ENCODE measurements at regions not wholly inside any gene's neighbourhood (a gene's known extent, or its start where the extent isn't known, plus 50 kb on each side); places are given as distances from the start of the nearest gene placed in this dataset.

- Mint-ChIP-seq H3K36me3 (ENCODE audit: low read depth) (no peaks in the 10 kb centered on the region), H3K4me3 (no peak overlapping the region), H3K4me1 (no peaks in the 10 kb centered on the region), H3K27ac (no peak overlapping the region), H3K27me3 (peaks cover 5% of the 10 kb centered on the region)
- no peak for DNase-seq
- no peak for ATAC-seq
- no peaks in the 10 kb centered on the region for H3K9me3 ChIP-seq (ENCODE audit: control insufficient read depth, low read length, poor library complexity, severe bottlenecking)
Measured at GRCh38 chr5:144009116-144009515, 161.3 kb downstream of the YIPF5 start.

- no peaks in the 10 kb centered on the region for H3K9me3 ChIP-seq (ENCODE audit: control insufficient read depth, low read length, poor library complexity, severe bottlenecking)
- Mint-ChIP-seq H3K27me3 (peaks cover 5% of the 10 kb centered on the region), H3K4me3 (no peak overlapping the region), H3K36me3 (ENCODE audit: low read depth) (no peaks in the 10 kb centered on the region), H3K27ac (no peak overlapping the region), H3K4me1 (no peaks in the 10 kb centered on the region)
- DNase-seq = no peak
- no peak for ATAC-seq
Measured at GRCh38 chr5:144011388-144011787, 159.1 kb downstream of the YIPF5 start.

- Mint-ChIP-seq H3K4me3 (no peak overlapping the region), H3K4me1 (peaks cover 2% of the 10 kb centered on the region), H3K27me3 (no peaks in the 10 kb centered on the region), H3K27ac (no peak overlapping the region), H3K36me3 (ENCODE audit: low read depth) (no peaks in the 10 kb centered on the region)
- DNase-seq = no peak
- no peak for ATAC-seq
- H3K9me3 ChIP-seq (ENCODE audit: control insufficient read depth, low read length, poor library complexity, severe bottlenecking) = no peaks in the 10 kb centered on the region
Measured at GRCh38 chr5:144013816-144014215, 156.6 kb downstream of the YIPF5 start.

- ATAC-seq (no peak), DNase-seq (no peak)
- peaks cover 2% of the 10 kb centered on the region for H3K36me3 Mint-ChIP-seq (ENCODE audit: low read depth)
- no peak overlapping the region for H3K4me3 Mint-ChIP-seq
- H3K4me1 Mint-ChIP-seq = peaks cover 2% of the 10 kb centered on the region
- H3K27ac Mint-ChIP-seq = peak overlapping the region; percentile 39
- H3K9me3 ChIP-seq (ENCODE audit: control insufficient read depth, low read length, poor library complexity, severe bottlenecking) = no peaks in the 10 kb centered on the region
- H3K27me3 Mint-ChIP-seq = no peaks in the 10 kb centered on the region
Measured at GRCh38 chr5:144015961-144016360, 154.5 kb downstream of the YIPF5 start.

- H3K27me3 Mint-ChIP-seq = no peaks in the 10 kb centered on the region
- no peak for DNase-seq
- peaks cover 2% of the 10 kb centered on the region for H3K36me3 Mint-ChIP-seq (ENCODE audit: low read depth)
- H3K4me1 Mint-ChIP-seq = peaks cover 2% of the 10 kb centered on the region
- no peak overlapping the region for H3K4me3 Mint-ChIP-seq
- no peak for ATAC-seq
- no peaks in the 10 kb centered on the region for H3K9me3 ChIP-seq (ENCODE audit: control insufficient read depth, low read length, poor library complexity, severe bottlenecking)
- peak overlapping the region; percentile 39 for H3K27ac Mint-ChIP-seq
Measured at GRCh38 chr5:144017119-144017518, 153.3 kb downstream of the YIPF5 start.

- H3K36me3 Mint-ChIP-seq (ENCODE audit: low read depth) = peaks cover 2% of the 10 kb centered on the region
- no peak overlapping the region for H3K27ac Mint-ChIP-seq
- ATAC-seq = no peak
Measured at GRCh38 chr5:144017631-144018030, 152.8 kb downstream of the YIPF5 start.

GRCh38 chr5:144024090-144024489 lies 146.4 kb downstream of the YIPF5 start:
- no peaks in the 10 kb centered on the region for H3K9me3 ChIP-seq (ENCODE audit: control insufficient read depth, low read length, poor library complexity, severe bottlenecking)
- H3K4me1 Mint-ChIP-seq = no peaks in the 10 kb centered on the region
- ATAC-seq = no peak
- H3K4me3 Mint-ChIP-seq = no peak overlapping the region
- peaks cover 2% of the 10 kb centered on the region for H3K36me3 Mint-ChIP-seq (ENCODE audit: low read depth)
- DNase-seq = no peak
- H3K27me3 Mint-ChIP-seq = peaks cover 6% of the 10 kb centered on the region
- no peak overlapping the region for H3K27ac Mint-ChIP-seq

More at GRCh38 chr5:144017631-144018030, 152.8 kb downstream of the YIPF5 start:
- Mint-ChIP-seq H3K4me3 (no peak overlapping the region), H3K4me1 (peaks cover 2% of the 10 kb centered on the region), H3K27me3 (no peaks in the 10 kb centered on the region)
- no peak for DNase-seq
- H3K9me3 ChIP-seq (ENCODE audit: control insufficient read depth, low read length, poor library complexity, severe bottlenecking) = no peaks in the 10 kb centered on the region

- DNase-seq (no peak), ATAC-seq (no peak)
- Mint-ChIP-seq H3K36me3 (ENCODE audit: low read depth) (peaks cover 2% of the 10 kb centered on the region), H3K27ac (no peak overlapping the region), H3K4me3 (no peak overlapping the region), H3K4me1 (no peaks in the 10 kb centered on the region), H3K27me3 (peaks cover 6% of the 10 kb centered on the region)
- H3K9me3 ChIP-seq (ENCODE audit: control insufficient read depth, low read length, poor library complexity, severe bottlenecking) = no peaks in the 10 kb centered on the region
Measured at GRCh38 chr5:144024545-144024944, 145.9 kb downstream of the YIPF5 start.

- Mint-ChIP-seq H3K36me3 (ENCODE audit: low read depth) (no peaks in the 10 kb centered on the region), H3K27me3 (peaks cover 7% of the 10 kb centered on the region), H3K27ac (no peak overlapping the region), H3K4me1 (no peaks in the 10 kb centered on the region), H3K4me3 (no peak overlapping the region)
- DNase-seq = no peak
- ATAC-seq = no peak
- H3K9me3 ChIP-seq (ENCODE audit: control insufficient read depth, low read length, poor library complexity, severe bottlenecking) = no peaks in the 10 kb centered on the region
Measured at GRCh38 chr5:144026286-144026685, 144.2 kb downstream of the YIPF5 start.

GRCh38 chr5:144028058-144028457 lies 142.4 kb downstream of the YIPF5 start:
- ATAC-seq = no peak
- Mint-ChIP-seq H3K4me3 (no peak overlapping the region), H3K4me1 (no peaks in the 10 kb centered on the region), H3K27ac (no peak overlapping the region), H3K27me3 (peaks cover 23% of the 10 kb centered on the region), H3K36me3 (ENCODE audit: low read depth) (no peaks in the 10 kb centered on the region)
- no peak for DNase-seq
- H3K9me3 ChIP-seq (ENCODE audit: control insufficient read depth, low read length, poor library complexity, severe bottlenecking) = no peaks in the 10 kb centered on the region

GRCh38 chr5:144028636-144029035 lies 141.8 kb downstream of the YIPF5 start:
- no peak for DNase-seq
- H3K4me1 Mint-ChIP-seq = no peaks in the 10 kb centered on the region
- no peak overlapping the region for H3K4me3 Mint-ChIP-seq
- no peaks in the 10 kb centered on the region for H3K9me3 ChIP-seq (ENCODE audit: control insufficient read depth, low read length, poor library complexity, severe bottlenecking)
- no peak for ATAC-seq
- H3K36me3 Mint-ChIP-seq (ENCODE audit: low read depth) = no peaks in the 10 kb centered on the region
- H3K27me3 Mint-ChIP-seq = peaks cover 23% of the 10 kb centered on the region
- no peak overlapping the region for H3K27ac Mint-ChIP-seq

GRCh38 chr5:144030904-144031303 lies 139.6 kb downstream of the YIPF5 start:
- H3K27me3 Mint-ChIP-seq = peaks cover 31% of the 10 kb centered on the region
- no peaks in the 10 kb centered on the region for H3K9me3 ChIP-seq (ENCODE audit: control insufficient read depth, low read length, poor library complexity, severe bottlenecking)

GRCh38 chr5:144032375-144032774 lies 138.1 kb downstream of the YIPF5 start:
- H3K4me3 Mint-ChIP-seq = no peak overlapping the region
- H3K9me3 ChIP-seq (ENCODE audit: control insufficient read depth, low read length, poor library complexity, severe bottlenecking) = no peaks in the 10 kb centered on the region
- no peaks in the 10 kb centered on the region for H3K4me1 Mint-ChIP-seq
- H3K36me3 Mint-ChIP-seq (ENCODE audit: low read depth) = no peaks in the 10 kb centered on the region
- no peak for DNase-seq
- ATAC-seq = no peak
- no peak overlapping the region for H3K27ac Mint-ChIP-seq
- H3K27me3 Mint-ChIP-seq = peaks cover 37% of the 10 kb centered on the region

More at GRCh38 chr5:144030904-144031303, 139.6 kb downstream of the YIPF5 start:
- Mint-ChIP-seq H3K4me1 (no peaks in the 10 kb centered on the region), H3K27ac (no peak overlapping the region), H3K36me3 (ENCODE audit: low read depth) (no peaks in the 10 kb centered on the region), H3K4me3 (no peak overlapping the region)
- no peak for ATAC-seq
- DNase-seq = no peak

- ATAC-seq = no peak
Measured at GRCh38 chr5:144033486-144033885, 137.0 kb downstream of the YIPF5 start.

More at GRCh38 chr5:144033486-144033885, 137.0 kb downstream of the YIPF5 start:
- Mint-ChIP-seq H3K4me3 (no peak overlapping the region), H3K27me3 (peaks cover 33% of the 10 kb centered on the region), H3K4me1 (no peaks in the 10 kb centered on the region), H3K27ac (no peak overlapping the region), H3K36me3 (ENCODE audit: low read depth) (no peaks in the 10 kb centered on the region)
- DNase-seq = no peak
- no peaks in the 10 kb centered on the region for H3K9me3 ChIP-seq (ENCODE audit: control insufficient read depth, low read length, poor library complexity, severe bottlenecking)

Measured in T-helper 17 cell (primary cell).